ENCODE measurements at regions not wholly inside any gene's neighbourhood (a gene's known extent, or its start where the extent isn't known, plus 50 kb on each side); places are given as distances from the start of the nearest gene placed in this dataset.

DNA sequence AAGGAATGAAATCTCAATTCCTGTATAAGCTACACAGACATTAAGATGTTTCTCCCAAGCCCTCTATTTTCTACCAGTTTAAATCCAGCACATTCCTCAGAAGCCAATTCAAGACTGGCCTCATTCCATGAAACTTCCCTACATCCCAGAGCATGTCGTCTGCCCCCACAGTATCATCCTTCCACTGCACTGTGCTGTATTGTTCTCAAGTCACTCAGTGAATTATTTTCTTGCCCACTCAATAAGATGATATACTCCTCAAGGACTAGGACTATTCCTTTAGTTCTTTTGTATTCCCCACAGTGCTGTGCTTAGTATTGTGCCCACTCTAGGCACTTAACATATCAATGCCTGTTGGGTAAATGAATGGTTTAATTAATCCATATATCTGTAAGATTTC, 203.1 kb upstream of the BLID start:
- DNase-seq (ENCODE audit: low spot score), result no peak

DNA sequence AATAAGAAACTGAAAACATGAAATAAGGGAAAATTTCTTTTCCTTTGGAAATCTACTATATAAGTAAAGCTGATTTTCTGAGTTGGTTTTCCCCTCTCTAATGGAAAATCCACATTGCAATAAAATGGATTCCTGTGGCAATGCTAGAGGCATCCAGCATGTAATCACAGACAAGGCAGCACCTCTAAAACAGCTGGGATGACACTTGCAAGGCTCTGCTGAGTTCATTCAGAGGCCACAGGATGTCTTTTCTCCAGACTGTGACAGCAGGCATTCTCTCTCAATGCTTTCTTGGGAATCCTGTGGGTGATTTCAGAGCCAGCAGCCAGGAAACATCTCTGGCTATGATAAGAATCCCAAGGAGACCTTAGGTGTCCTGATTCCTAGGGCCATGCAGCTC, 201.3 kb upstream of the BLID start:
- DNase-seq (ENCODE audit: low spot score), result no peak

- no peak for DNase-seq (ENCODE audit: low spot score)
Measured at GRCh38 chr11:122313581-122313980, 197.6 kb upstream of the BLID start.

- no peak for DNase-seq (ENCODE audit: low spot score)
Measured at GRCh38 chr11:122311216-122311755, 195.3 kb upstream of the BLID start.

DNA sequence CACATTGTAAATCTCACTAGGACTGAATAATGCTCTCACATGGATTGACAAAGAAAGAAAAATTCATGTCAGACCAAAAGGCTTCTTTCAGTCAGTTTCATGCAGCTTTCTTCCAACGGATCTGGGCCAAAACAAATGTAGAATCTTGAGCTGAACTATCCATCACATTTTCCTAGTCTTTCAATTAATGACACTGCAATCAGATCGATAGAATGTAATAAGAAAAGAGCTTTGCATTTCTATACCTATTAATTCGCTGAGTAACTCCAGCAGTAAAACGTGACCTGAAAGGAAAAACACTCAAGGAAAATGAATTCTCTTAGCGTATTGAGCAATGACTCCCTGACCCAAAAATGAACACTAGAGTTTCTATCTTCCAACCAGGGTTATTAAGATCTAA, 194.8 kb upstream of the BLID start:
- DNase-seq (ENCODE audit: low spot score), result no peak

GRCh38 chr11:122309262-122309925, 193.4 kb upstream of the BLID start:
- DNase-seq (ENCODE audit: low spot score), result no peak

GRCh38 chr11:122308226-122308625, 192.2 kb upstream of the BLID start:
- DNase-seq (ENCODE audit: low spot score), result no peak

GRCh38 chr11:122307476-122308035, 191.5 kb upstream of the BLID start:
- no peak for DNase-seq (ENCODE audit: low spot score)

GRCh38 chr11:122306831-122307391, 190.9 kb upstream of the BLID start:
- DNase-seq (ENCODE audit: low spot score), result no peak

GRCh38 chr11:122305426-122306320, 189.7 kb upstream of the BLID start:
- DNase-seq (ENCODE audit: low spot score), result no peak

- DNase-seq (ENCODE audit: low spot score), result no peak
Measured at GRCh38 chr11:122304973-122305372, 189.0 kb upstream of the BLID start.

- no peak for DNase-seq (ENCODE audit: low spot score)
Measured at GRCh38 chr11:122304306-122304705, 188.3 kb upstream of the BLID start.

DNA sequence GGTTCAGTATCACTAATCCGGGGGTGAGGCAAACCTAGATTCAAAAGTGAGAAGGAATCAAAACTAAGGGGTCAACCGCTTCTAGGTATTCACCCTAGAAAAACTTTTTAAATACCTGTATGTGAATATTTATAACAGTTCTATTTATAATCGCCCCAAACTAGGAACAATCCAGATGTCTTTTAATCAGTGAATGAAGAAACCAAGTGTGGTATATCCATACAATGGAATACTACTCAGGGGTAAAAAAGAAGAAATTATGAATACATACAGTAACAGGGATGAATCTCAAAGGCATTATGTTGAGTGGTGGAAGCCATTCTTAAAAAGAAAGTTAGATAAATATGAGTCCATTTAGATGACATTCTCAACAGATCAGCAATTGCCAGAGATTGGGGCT, 178.0 kb upstream of the BLID start:
- DNase-seq (ENCODE audit: low spot score), result no peak

DNA sequence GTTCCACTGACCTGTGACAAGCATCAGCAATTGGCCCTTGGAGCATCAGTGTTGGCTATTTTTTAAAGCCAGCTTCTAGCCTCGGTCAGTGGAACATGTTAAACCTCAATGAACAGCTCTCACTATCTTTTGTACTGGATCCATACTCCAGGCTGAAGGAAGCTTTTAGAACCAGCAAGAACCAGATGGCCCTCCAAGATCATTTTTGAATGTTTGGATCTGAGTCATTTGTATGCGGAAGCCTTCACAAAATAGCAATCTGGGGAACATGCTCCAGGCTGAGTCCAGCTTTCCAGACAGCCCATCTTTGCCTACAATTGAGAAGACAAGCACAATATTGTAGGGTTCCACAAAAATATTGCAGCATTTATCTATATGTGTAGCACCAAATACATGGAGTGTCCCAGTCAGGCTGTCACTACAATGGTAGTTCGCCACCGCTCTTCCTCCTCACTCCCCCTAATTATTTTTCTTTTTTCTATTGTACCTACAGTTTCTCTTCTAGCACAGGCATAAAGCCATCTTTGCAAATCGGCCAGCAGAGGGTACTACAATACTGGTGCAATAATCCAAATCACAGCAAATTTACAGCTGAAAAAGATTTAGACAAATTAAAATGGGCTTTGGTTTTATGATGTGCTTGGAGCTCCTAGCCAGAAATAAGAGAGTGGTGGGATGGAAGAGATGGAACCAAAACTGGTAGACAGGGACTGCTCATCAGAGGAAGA, 177.4 kb upstream of the BLID start:
- DNase-seq (ENCODE audit: low spot score), result no peak

- no peak for DNase-seq (ENCODE audit: low spot score)
Measured at GRCh38 chr11:122287401-122287800, 171.4 kb upstream of the BLID start.

DNA sequence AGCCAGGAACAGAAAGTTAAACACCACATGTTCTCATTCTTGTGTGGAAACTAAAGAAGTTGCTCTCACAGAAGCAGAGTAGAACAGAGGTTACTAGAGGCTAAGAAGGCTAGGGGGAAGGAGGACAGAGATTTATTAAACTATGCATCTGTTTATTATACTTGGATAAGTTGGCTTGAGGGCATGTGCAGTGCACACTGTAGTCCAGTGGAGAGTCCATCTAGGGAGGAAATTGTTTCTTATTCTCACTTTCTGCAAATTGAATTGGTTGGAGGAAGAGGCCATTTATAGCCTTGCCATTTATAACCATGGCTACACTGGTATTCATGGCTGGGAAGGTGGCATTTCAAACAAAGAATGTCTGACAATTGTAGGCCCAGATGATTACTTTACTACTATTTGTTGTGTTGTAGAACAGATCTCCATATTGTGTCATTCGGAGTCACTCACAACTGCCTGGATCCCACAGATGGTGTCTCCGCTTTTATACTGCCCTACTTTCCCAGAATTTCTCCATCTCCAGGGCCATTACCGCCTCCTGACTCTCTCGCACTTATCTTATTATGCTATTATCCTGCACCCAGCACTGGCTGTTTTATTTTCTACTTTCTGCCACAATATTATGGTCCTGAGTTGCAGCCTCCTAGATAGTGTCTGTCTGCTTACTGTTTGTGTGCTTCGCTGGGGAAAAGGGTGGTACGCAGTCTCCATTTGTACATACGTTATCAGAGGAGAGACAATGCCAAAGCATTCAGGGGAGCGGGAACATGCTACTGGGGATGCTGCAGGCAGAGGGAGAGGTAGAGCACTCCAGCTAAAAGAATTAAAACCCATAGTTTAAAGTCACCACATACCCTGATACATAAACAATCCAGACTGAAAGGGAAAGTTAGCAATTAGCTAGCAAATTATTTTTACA, 169.3 kb upstream of the BLID start:
- DNase-seq (ENCODE audit: low spot score), result no peak

- DNase-seq (ENCODE audit: low spot score), result no peak
Measured at GRCh38 chr11:122280870-122281269, 164.9 kb upstream of the BLID start.

- no peak for DNase-seq (ENCODE audit: low spot score)
Measured at GRCh38 chr11:122279194-122279593, 163.2 kb upstream of the BLID start.

- no peak for DNase-seq (ENCODE audit: low spot score)
Measured at GRCh38 chr11:122277493-122277892, 161.5 kb upstream of the BLID start.

- no peak for DNase-seq (ENCODE audit: low spot score)
Measured at GRCh38 chr11:122276221-122276620, 160.2 kb upstream of the BLID start.

GRCh38 chr11:122275508-122275907, 159.5 kb upstream of the BLID start:
- no peak for DNase-seq (ENCODE audit: low spot score)

Measured in CD4-positive, alpha-beta T cell treated with Interleukin-2 at 100 ng/mL for 4 hours (primary cell).